Neural progenitor cell (in vitro differentiated cells): ENCODE measurements at regions not wholly inside any gene's neighbourhood (a gene's known extent, or its start where the extent isn't known, plus 50 kb on each side); places are given as distances from the start of the nearest gene placed in this dataset.

ENCODE experiments used
- DNase-seq: peaks from one replicate; pipeline ENCODE4 v3.0.0-alpha.2; 2016; ENCODE audit warnings: low spot score
- H2AFZ ChIP-seq: fragments of 200-600 bp; sonication (generic); replicated peaks from 2 replicates; pipeline ENCODE4 v1.6.1; 2016; ENCODE audit warnings: antibody characterized with exemption
- H3F3A ChIP-seq: fragments of 200-600 bp; sonication (generic); 2 replicates; pipeline ENCODE4 v1.6.1; 2016; ENCODE audit warnings: antibody characterized with exemption, low read depth
- H3K27ac ChIP-seq: fragments of 200-600 bp; sonication (generic); 2 replicates; pipeline ENCODE4 v1.5.1; 2016; ENCODE audit warnings: mild to moderate bottlenecking
- H3K27me3 ChIP-seq: fragments of 200-600 bp; sonication (generic); 2 replicates; pipeline ENCODE4 v1.6.1; 2016; ENCODE audit warnings: mild to moderate bottlenecking, moderate library complexity
- H3K36me3 ChIP-seq: fragments of 200-600 bp; sonication (generic); 2 replicates; pipeline ENCODE4 v1.5.1; 2016
- H3K4me1 ChIP-seq: fragments of 200-600 bp; sonication (generic); 2 replicates; pipeline ENCODE4 v1.6.1; 2016; ENCODE audit warnings: mixed run types
- H3K4me2 ChIP-seq: fragments of 200-600 bp; sonication (generic); 2 replicates; pipeline ENCODE4 v1.6.1; 2016
- H3K4me3 ChIP-seq: fragments of 200-600 bp; sonication (generic); 2 replicates; pipeline ENCODE4 v1.5.1; 2016
- H3K79me2 ChIP-seq: fragments of 200-600 bp; sonication (generic); 2 replicates; pipeline ENCODE4 v1.6.1; 2016; ENCODE audit warnings: low read depth
- H3K9ac ChIP-seq: fragments of 200-600 bp; sonication (generic); 2 replicates; pipeline ENCODE4 v1.6.1; 2016
- H3K9me3 ChIP-seq: fragments of 200-600 bp; sonication (generic); 2 replicates; pipeline ENCODE4 v1.5.1; 2016; ENCODE audit warnings: low read depth
- H4K20me1 ChIP-seq: fragments of 200-600 bp; sonication (generic); 2 replicates; pipeline ENCODE4 v1.6.1; 2016; ENCODE audit warnings: low read depth
- H3K27ac Mint-ChIP-seq: 3 replicates; pipeline ENCODE4 v1.8.0; 2021; ENCODE audit warnings: mixed read lengths
- H3K27me3 Mint-ChIP-seq: 2 replicates; pipeline ENCODE4 v1.8.0; 2022; ENCODE audit warnings: low read depth, mild to moderate bottlenecking, inconsistent platforms, moderate library complexity, mixed read lengths; ENCODE audit not compliant: insufficient read depth
- H3K36me3 Mint-ChIP-seq: 3 replicates; pipeline ENCODE4 v1.8.0; 2021; ENCODE audit warnings: mixed read lengths
- H3K4me1 Mint-ChIP-seq: 3 replicates; pipeline ENCODE4 v1.8.0; 2021; ENCODE audit warnings: mixed read lengths
- H3K4me3 Mint-ChIP-seq: 3 replicates; pipeline ENCODE4 v1.8.0; 2021; ENCODE audit warnings: mild to moderate bottlenecking, moderate library complexity, mixed read lengths
- H3K9me3 Mint-ChIP-seq: 3 replicates; pipeline ENCODE4 v1.8.0; 2020; ENCODE audit warnings: mixed read lengths
- EZH2 ChIP-seq: fragments of 200-600 bp; sonication (generic); IDR thresholded peaks from 2 replicates; pipeline ENCODE4 v1.6.1; 2017; ENCODE audit warnings: antibody characterized with exemption, mild to moderate bottlenecking, moderate library complexity
- EZH2phosphoT487 ChIP-seq: fragments of 200-600 bp; sonication (generic); IDR thresholded peaks from 2 replicates; pipeline ENCODE4 v1.6.1; 2017; ENCODE audit warnings: antibody characterized with exemption
- TF ChIP-seq, protein P1 (sequence below): fragments of 200-600 bp; sonication (generic); IDR thresholded peaks from 2 replicates; pipeline ENCODE4 v1.5.1; 2017; ENCODE audit warnings: antibody characterized with exemption, mild to moderate bottlenecking

DNA sequence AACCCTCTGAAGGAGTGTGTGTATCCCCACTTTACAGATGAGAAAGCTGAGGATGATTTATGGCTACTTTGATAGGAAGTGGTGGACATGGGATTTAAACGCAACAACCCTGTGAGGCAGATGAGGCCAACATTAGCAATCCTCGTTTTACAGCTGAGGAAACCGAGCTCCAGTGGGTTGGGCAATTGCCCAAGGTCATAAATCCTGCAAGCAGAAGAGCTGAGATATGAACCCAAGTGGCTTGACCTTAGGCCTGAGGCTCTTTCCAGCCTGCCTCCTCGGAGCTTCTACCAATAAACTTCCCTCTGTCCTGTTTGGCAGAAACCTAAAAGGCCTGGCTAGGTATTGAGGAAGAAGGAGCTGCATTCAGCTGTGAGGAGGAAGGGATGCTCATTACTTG, 185.5 kb upstream of the RBPJ start:
- Histone ChIP-seq H4K20me1 (no peaks in the 10 kb centered on the region), H3K27me3 (no peaks in the 10 kb centered on the region), H3K9ac (no peak overlapping the region), H3K4me2 (no peak overlapping the region), H3K79me2 (no peaks in the 10 kb centered on the region), H2AFZ (no peak overlapping the region), H3K36me3 (no peaks in the 10 kb centered on the region), H3K4me1 (peaks cover 3% of the 10 kb centered on the region), H3K27ac (no peak overlapping the region), H3K9me3 (no peaks in the 10 kb centered on the region), H3F3A (no peaks in the 10 kb centered on the region), H3K4me3 (no peak overlapping the region)
- no peak overlapping the region for H3K27ac Mint-ChIP-seq
- H3K27me3 Mint-ChIP-seq = no peaks in the 10 kb centered on the region
- peaks cover 4% of the 10 kb centered on the region for H3K4me1 Mint-ChIP-seq
- no peaks in the 10 kb centered on the region for H3K36me3 Mint-ChIP-seq
- TF ChIP-seq EZH2phosphoT487 (no peak), EZH2 (no peak)
- TF ChIP-seq, protein P1, sequence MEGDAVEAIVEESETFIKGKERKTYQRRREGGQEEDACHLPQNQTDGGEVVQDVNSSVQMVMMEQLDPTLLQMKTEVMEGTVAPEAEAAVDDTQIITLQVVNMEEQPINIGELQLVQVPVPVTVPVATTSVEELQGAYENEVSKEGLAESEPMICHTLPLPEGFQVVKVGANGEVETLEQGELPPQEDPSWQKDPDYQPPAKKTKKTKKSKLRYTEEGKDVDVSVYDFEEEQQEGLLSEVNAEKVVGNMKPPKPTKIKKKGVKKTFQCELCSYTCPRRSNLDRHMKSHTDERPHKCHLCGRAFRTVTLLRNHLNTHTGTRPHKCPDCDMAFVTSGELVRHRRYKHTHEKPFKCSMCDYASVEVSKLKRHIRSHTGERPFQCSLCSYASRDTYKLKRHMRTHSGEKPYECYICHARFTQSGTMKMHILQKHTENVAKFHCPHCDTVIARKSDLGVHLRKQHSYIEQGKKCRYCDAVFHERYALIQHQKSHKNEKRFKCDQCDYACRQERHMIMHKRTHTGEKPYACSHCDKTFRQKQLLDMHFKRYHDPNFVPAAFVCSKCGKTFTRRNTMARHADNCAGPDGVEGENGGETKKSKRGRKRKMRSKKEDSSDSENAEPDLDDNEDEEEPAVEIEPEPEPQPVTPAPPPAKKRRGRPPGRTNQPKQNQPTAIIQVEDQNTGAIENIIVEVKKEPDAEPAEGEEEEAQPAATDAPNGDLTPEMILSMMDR = no peak
- no peak for DNase-seq
- H3K4me3 Mint-ChIP-seq = no peak overlapping the region
- peaks cover 2% of the 10 kb centered on the region for H3K9me3 Mint-ChIP-seq

DNA sequence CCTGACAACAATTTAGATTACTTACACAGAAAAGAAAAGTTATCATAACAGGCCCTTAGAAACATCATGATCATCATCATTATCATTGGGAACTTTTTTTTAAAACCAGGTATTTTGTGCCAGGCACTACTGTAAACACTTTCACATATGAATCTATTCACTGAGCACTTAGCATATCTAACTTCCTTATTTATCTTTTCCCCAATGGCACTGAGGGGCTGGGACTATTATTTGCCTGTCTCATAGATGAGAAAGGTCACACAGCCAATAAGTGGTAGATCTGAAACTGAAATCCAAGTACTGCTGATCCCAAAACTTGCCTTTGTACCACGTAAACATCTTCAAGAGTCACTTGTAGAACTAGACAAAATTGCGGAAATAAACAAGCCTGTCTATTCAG, 184.2 kb upstream of the RBPJ start:
- peaks cover 15% of the 10 kb centered on the region for H3K4me1 ChIP-seq
- H3K4me3 ChIP-seq = no peak overlapping the region
- H4K20me1 ChIP-seq = no peaks in the 10 kb centered on the region
- TF ChIP-seq, protein P1 = no peak
- TF ChIP-seq EZH2 = no peak
- H3K79me2 ChIP-seq = no peaks in the 10 kb centered on the region
- Mint-ChIP-seq H3K36me3 (no peaks in the 10 kb centered on the region), H3K27ac (no peak overlapping the region), H3K4me1 (peaks cover 12% of the 10 kb centered on the region), H3K27me3 (no peaks in the 10 kb centered on the region), H3K9me3 (peaks cover 2% of the 10 kb centered on the region), H3K4me3 (no peak overlapping the region)
- H2AFZ ChIP-seq = no peak overlapping the region
- no peaks in the 10 kb centered on the region for H3K9me3 ChIP-seq
- no peak overlapping the region for H3K9ac ChIP-seq
- H3F3A ChIP-seq = peaks cover 5% of the 10 kb centered on the region
- no peaks in the 10 kb centered on the region for H3K36me3 ChIP-seq
- no peak for DNase-seq
- no peaks in the 10 kb centered on the region for H3K27me3 ChIP-seq
- no peak overlapping the region for H3K27ac ChIP-seq
- no peak overlapping the region for H3K4me2 ChIP-seq

DNA sequence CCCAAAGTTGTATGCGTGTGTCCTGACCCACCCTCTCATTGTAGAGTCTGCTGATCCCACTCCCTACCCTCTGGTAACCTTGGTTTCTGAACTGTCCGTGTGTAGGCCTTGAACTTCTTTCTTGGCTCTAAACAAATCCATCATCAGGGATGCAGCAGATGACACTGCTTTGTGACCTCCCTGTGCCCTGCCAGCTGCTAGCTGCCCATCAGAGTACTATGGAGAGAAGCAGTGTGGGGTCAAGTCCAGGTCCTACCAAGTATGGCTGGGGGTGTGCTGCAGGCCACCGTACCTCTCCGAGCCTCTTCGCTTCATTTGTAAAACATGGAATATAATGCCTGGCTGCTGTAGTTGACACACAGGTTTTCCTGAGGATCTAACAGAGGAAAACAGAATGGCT, 183.5 kb upstream of the RBPJ start:
- H4K20me1 ChIP-seq = no peaks in the 10 kb centered on the region
- H3K27ac Mint-ChIP-seq = no peak overlapping the region

More for the DNA sequence above, 183.5 kb upstream of the RBPJ start:
- Histone ChIP-seq H3K4me2 (no peak overlapping the region), H3K36me3 (no peaks in the 10 kb centered on the region), H3K27ac (no peak overlapping the region), H2AFZ (no peak overlapping the region), H3K9me3 (no peaks in the 10 kb centered on the region), H3F3A (peaks cover 5% of the 10 kb centered on the region), H3K79me2 (no peaks in the 10 kb centered on the region), H3K4me3 (no peak overlapping the region), H3K9ac (no peak overlapping the region), H3K4me1 (peaks cover 17% of the 10 kb centered on the region), H3K27me3 (no peaks in the 10 kb centered on the region)
- no peaks in the 10 kb centered on the region for H3K27me3 Mint-ChIP-seq
- DNase-seq = no peak
- TF ChIP-seq, protein P1 = no peak
- TF ChIP-seq EZH2phosphoT487 (no peak), EZH2 (no peak)
- H3K9me3 Mint-ChIP-seq = peaks cover 2% of the 10 kb centered on the region
- peaks cover 14% of the 10 kb centered on the region for H3K4me1 Mint-ChIP-seq
- H3K36me3 Mint-ChIP-seq = no peaks in the 10 kb centered on the region
- no peak overlapping the region for H3K4me3 Mint-ChIP-seq
